Chondrocyte (in vitro differentiated cells): ENCODE measurements at regions not wholly inside any gene's neighbourhood (a gene's known extent, or its start where the extent isn't known, plus 50 kb on each side); places are given as distances from the start of the nearest gene placed in this dataset.
"Not testable (repeated sequence)": the region's sequence is repeated elsewhere in the genome, so short reads cannot be mapped to it uniquely, and the experiment has no call there.

Source experiments
- DNase-seq: peaks from one replicate; pipeline ENCODE4 v3.0.0; 2021; ENCODE audit warnings: mixed read lengths, low spot score
- H3K27ac Mint-ChIP-seq: one replicate; pipeline ENCODE4 v1.8.0; 2021; ENCODE audit warnings: mild to moderate bottlenecking, moderate library complexity, mixed read lengths; ENCODE audit not compliant: unreplicated experiment
- H3K27me3 Mint-ChIP-seq: 2 replicates; pipeline ENCODE4 v1.8.0; 2021; ENCODE audit warnings: low read depth, mixed read lengths
- H3K36me3 Mint-ChIP-seq: 2 replicates; pipeline ENCODE4 v1.8.0; 2021; ENCODE audit warnings: low read depth, mixed read lengths
- H3K4me1 Mint-ChIP-seq: 2 replicates; pipeline ENCODE4 v1.8.0; 2021; ENCODE audit warnings: low read depth, mild to moderate bottlenecking, mixed read lengths
- H3K4me3 Mint-ChIP-seq: one replicate; pipeline ENCODE4 v1.8.0; 2021; ENCODE audit warnings: mild to moderate bottlenecking, moderate library complexity, mixed read lengths; ENCODE audit not compliant: unreplicated experiment
- H3K9me3 Mint-ChIP-seq: 2 replicates; pipeline ENCODE4 v1.8.0; 2021; ENCODE audit warnings: low read depth, mixed read lengths
- TF ChIP-seq, protein P1 (sequence below): fragments of 200-600 bp; sonication (generic); IDR thresholded peaks from 2 replicates; pipeline ENCODE4 v1.5.0; 2021; ENCODE audit warnings: antibody characterized with exemption, mild to moderate bottlenecking, moderate library complexity

- no peaks in the 10 kb centered on the region for H3K36me3 Mint-ChIP-seq
Measured at GRCh38 chr10:57562211-57562610, 705.5 kb downstream of the IPMK start.

DNA sequence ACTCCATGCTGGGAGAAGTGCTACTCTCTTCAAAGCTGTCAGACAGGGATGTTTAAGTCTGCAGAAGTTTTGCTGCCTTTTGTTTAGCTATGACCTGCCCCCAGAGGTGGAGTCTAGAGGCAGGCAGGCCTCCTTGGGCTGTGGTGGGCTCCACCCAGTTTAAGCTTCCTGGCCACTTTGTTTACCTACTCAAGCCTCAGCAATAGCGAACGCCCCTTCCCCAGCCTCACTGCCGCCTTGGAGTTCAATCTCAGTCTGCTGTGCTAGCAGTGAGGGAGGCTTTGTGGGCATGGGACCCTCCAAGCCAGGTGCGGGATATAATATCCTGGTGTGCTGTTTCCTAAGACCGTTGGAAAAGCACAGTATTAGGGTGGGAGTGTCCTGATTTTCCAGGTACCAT lies 715.9 kb downstream of the IPMK start:
- peak; percentile 62 for DNase-seq
- not testable (repeated sequence) for H3K27ac Mint-ChIP-seq, H3K9me3 Mint-ChIP-seq, H3K4me3 Mint-ChIP-seq, H3K27me3 Mint-ChIP-seq, H3K36me3 Mint-ChIP-seq, H3K4me1 Mint-ChIP-seq

More at GRCh38 chr10:57562211-57562610, 705.5 kb downstream of the IPMK start:
- DNase-seq = no peak
- no peaks in the 10 kb centered on the region for H3K4me1 Mint-ChIP-seq
- peaks cover 9% of the 10 kb centered on the region for H3K27me3 Mint-ChIP-seq
- H3K27ac Mint-ChIP-seq = no peak overlapping the region
- H3K4me3 Mint-ChIP-seq = no peak overlapping the region
- H3K9me3 Mint-ChIP-seq = no peaks in the 10 kb centered on the region
- TF ChIP-seq, protein P1, sequence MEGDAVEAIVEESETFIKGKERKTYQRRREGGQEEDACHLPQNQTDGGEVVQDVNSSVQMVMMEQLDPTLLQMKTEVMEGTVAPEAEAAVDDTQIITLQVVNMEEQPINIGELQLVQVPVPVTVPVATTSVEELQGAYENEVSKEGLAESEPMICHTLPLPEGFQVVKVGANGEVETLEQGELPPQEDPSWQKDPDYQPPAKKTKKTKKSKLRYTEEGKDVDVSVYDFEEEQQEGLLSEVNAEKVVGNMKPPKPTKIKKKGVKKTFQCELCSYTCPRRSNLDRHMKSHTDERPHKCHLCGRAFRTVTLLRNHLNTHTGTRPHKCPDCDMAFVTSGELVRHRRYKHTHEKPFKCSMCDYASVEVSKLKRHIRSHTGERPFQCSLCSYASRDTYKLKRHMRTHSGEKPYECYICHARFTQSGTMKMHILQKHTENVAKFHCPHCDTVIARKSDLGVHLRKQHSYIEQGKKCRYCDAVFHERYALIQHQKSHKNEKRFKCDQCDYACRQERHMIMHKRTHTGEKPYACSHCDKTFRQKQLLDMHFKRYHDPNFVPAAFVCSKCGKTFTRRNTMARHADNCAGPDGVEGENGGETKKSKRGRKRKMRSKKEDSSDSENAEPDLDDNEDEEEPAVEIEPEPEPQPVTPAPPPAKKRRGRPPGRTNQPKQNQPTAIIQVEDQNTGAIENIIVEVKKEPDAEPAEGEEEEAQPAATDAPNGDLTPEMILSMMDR = no peak

DNA sequence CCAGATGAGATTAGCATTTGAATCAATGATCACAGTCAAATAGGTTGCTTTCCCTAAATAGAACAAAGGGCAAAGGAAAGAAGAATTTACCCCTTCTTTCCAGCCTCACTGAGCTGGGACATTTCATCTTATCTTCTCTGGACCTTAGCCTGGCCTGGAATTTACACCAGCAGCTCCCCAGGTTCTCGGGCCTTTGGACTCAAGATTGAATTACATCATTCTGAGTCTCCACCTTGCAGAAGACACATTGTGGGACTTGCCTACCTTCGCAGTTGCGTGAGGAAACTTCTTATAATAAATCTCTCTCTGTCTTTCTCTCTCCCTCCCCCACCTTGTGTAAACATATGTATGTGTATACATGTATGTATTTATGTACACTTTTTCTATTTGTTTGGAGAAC lies 732.4 kb downstream of the IPMK start:
- Mint-ChIP-seq H3K27ac (no peak overlapping the region), H3K4me1 (no peaks in the 10 kb centered on the region), H3K36me3 (no peaks in the 10 kb centered on the region), H3K27me3 (no peaks in the 10 kb centered on the region), H3K4me3 (no peak overlapping the region), H3K9me3 (no peaks in the 10 kb centered on the region)
- no peak for DNase-seq
- TF ChIP-seq, protein P1 = no peak

- Mint-ChIP-seq H3K27me3 (peaks cover 4% of the 10 kb centered on the region), H3K27ac (no peak overlapping the region), H3K4me3 (no peak overlapping the region), H3K4me1 (no peaks in the 10 kb centered on the region), H3K9me3 (peaks cover 11% of the 10 kb centered on the region), H3K36me3 (no peaks in the 10 kb centered on the region)
- DNase-seq = no peak
- TF ChIP-seq, protein P1 = no peak
Measured at GRCh38 chr10:57513637-57514036, 754.1 kb downstream of the IPMK start.

GRCh38 chr10:57507788-57508187 lies 759.9 kb downstream of the IPMK start:
- H3K4me1 Mint-ChIP-seq = no peaks in the 10 kb centered on the region
- TF ChIP-seq, protein P1 = no peak

DNA sequence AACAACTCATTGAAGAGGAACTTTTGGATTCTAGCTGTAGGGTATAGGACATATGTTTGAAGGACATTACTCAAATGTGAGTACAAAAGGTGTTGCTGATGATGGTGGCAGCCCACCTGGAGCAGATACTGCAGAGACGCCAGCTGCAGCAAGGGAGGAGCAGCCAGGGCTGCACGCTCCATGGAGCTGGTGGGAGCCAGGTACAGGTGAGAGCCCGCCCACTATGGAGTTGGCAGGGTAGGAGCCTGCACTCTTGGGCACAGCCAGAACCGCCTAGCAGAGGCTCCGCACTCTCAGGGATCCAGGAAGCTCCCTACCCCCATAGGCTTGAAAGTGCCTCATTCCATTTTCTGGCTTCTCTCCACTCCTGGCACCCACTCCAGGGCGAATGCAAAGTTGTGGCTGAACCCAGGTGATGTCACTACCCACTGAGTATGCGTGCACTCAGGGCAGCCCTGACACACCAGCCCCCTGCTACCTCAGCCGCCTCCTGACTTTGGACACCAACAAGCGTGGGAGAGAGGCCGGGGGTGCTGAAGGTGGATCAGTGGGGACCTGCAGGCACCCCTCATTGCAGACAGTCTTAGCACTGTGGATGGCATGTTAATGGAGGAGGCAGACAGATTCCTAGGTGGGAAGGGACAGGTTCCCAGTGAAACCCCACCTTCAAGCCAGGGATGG lies 761.1 kb downstream of the IPMK start:
- H3K36me3 Mint-ChIP-seq = no peaks in the 10 kb centered on the region
- DNase-seq = no peak
- H3K9me3 Mint-ChIP-seq = no peaks in the 10 kb centered on the region
- peaks cover 7% of the 10 kb centered on the region for H3K27me3 Mint-ChIP-seq
- H3K27ac Mint-ChIP-seq = no peak overlapping the region
- TF ChIP-seq, protein P1 = no peak
- no peaks in the 10 kb centered on the region for H3K4me1 Mint-ChIP-seq
- no peak overlapping the region for H3K4me3 Mint-ChIP-seq

More at GRCh38 chr10:57507788-57508187, 759.9 kb downstream of the IPMK start:
- no peaks in the 10 kb centered on the region for H3K36me3 Mint-ChIP-seq
- no peak for DNase-seq
- peaks cover 10% of the 10 kb centered on the region for H3K27me3 Mint-ChIP-seq
- no peak overlapping the region for H3K4me3 Mint-ChIP-seq
- H3K27ac Mint-ChIP-seq = no peak overlapping the region
- no peaks in the 10 kb centered on the region for H3K9me3 Mint-ChIP-seq
